GM18858 (cell line): ENCODE measurements at regions not wholly inside any gene's neighbourhood (a gene's known extent, or its start where the extent isn't known, plus 50 kb on each side); places are given as distances from the start of the nearest gene placed in this dataset.

Experiments
- ATAC-seq: cut with Tn5 transposase; IDR thresholded peaks from one replicate; pipeline ENCODE4 v1.9.1; 2021; ENCODE audit not compliant: unreplicated experiment

GRCh38 chr4:106454021-106454420 is 85.4 kb upstream of the GIMD1 start:
- ATAC-seq: no peak

DNA sequence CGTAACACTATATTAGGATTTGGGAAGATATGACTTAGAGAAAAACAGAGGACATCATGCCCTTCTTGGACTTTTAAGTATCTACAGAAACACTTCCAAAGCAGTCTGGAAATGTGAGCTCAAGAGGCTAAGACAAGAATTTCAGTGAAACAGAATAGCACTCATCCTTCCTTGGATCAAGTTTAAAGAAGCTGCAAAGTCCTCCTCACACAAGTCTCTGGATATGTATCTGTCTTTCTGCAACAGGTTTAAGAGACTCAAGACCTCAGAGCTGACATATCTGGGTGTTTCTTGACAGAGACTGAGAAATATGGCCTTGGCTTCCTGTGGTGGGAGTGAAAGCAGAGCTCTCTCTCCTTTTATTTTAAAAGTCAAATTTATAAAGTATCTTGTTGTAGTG is 82.5 kb upstream of the GIMD1 start:
- no peak for ATAC-seq

GRCh38 chr4:106450249-106450648 is 81.7 kb upstream of the GIMD1 start:
- ATAC-seq: no peak

- no peak for ATAC-seq
Observed at GRCh38 chr4:106444557-106444956, 76.0 kb upstream of the GIMD1 start.

DNA sequence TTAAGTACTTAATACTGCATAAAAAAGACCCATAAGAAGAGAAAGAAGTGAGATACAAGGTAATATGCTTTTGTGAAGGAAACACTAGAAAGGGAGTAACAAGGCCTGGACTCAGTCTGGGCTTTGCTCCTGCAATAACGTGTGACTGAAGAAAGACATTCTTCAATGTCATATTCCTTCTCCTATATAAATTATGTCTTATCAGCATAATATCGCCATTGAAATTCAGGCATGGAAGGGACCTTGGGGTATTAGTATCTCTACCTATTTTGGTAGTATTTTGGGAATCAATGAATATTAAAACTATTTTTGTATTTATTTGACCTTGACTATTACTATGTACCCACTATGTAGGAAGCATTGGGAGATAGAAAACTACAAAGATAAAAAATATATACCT is 62.2 kb upstream of the GIMD1 start:
- no peak for ATAC-seq

GRCh38 chr4:106429885-106430284 is 61.3 kb upstream of the GIMD1 start:
- ATAC-seq: no peak

- no peak for ATAC-seq
Observed at GRCh38 chr4:106426069-106426468, 57.5 kb upstream of the GIMD1 start.

DNA sequence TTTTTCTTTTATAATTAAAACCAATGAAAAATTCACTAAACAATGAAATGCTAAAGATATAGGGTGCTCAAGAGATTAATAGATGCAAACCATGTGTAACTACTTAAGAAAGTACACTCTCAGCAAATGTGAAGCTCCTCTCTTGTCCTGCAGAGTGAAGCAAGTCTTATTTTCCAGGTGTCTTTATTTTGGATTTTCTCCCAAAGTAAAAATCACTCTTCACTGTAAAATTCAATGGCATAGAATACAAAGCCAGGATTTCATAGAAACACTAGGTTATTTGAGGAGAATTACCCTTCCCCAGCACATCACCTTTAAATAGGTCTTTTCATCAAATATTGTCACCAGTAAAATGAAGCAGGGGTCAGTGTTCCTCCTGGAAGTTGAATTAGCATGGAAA is 57.0 kb upstream of the GIMD1 start:
- no peak for ATAC-seq

GRCh38 chr4:106424426-106424825 is 55.8 kb upstream of the GIMD1 start:
- no peak for ATAC-seq

GRCh38 chr4:106423791-106424190 is 55.2 kb upstream of the GIMD1 start:
- no peak for ATAC-seq

- no peak for ATAC-seq
Observed at GRCh38 chr4:106422766-106423165, 54.2 kb upstream of the GIMD1 start.

- ATAC-seq: no peak
Observed at GRCh38 chr4:106421441-106422296, 53.1 kb upstream of the GIMD1 start.

DNA sequence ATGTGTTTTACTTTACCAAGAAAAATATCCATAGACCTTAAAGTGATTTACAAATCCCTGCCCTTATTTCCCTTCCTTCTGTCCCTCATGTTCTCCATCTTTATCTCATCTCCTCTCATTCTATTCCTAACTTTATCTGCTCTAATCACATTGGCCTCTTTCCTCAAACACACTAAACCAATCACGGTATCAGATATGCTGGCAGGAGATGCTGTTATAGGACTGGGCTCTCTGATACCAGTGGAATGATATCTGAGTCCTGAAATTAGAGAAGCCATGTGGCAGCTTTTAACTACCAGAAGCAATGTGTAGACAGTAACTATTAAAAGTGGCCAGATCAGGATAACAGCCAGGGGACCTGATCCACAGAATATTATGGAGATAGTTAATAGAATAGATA is 49.9 kb upstream of the GIMD1 start:
- no peak for ATAC-seq
